ENCODE measurements at regions not wholly inside any gene's neighbourhood (a gene's known extent, or its start where the extent isn't known, plus 50 kb on each side); places are given as distances from the start of the nearest gene placed in this dataset.

GRCh38 chr9:99601571-99602111, 220.0 kb upstream of the NR4A3 start:
- no peak for DNase-seq
- Histone ChIP-seq H3K36me3 (replicated peaks; ENCODE audit: control insufficient read depth, insufficient read depth, low read length) (no peaks in the 10 kb centered on the region), H3K27me3 (ENCODE audit: control insufficient read depth, insufficient read depth, low read length) (peaks cover 4% of the 10 kb centered on the region), H3K4me3 (ENCODE audit: insufficient read depth, low read depth, low read length) (no peak overlapping the region)

GRCh38 chr9:99602854-99603253, 218.8 kb upstream of the NR4A3 start:
- Histone ChIP-seq H3K4me3 (ENCODE audit: insufficient read depth, low read depth, low read length) (no peak overlapping the region), H3K36me3 (replicated peaks; ENCODE audit: control insufficient read depth, insufficient read depth, low read length) (no peaks in the 10 kb centered on the region), H3K27me3 (ENCODE audit: control insufficient read depth, insufficient read depth, low read length) (peaks cover 4% of the 10 kb centered on the region)
- DNase-seq = no peak

- DNase-seq = peak; percentile 14
- Histone ChIP-seq H3K36me3 (replicated peaks; ENCODE audit: control insufficient read depth, insufficient read depth, low read length) (no peaks in the 10 kb centered on the region), H3K27me3 (ENCODE audit: control insufficient read depth, insufficient read depth, low read length) (peaks cover 4% of the 10 kb centered on the region), H3K4me3 (ENCODE audit: insufficient read depth, low read depth, low read length) (no peak overlapping the region)
Observed at GRCh38 chr9:99605016-99605743, 216.5 kb upstream of the NR4A3 start.

GRCh38 chr9:99606296-99606695, 215.4 kb upstream of the NR4A3 start:
- DNase-seq = no peak
- Histone ChIP-seq H3K27me3 (ENCODE audit: control insufficient read depth, insufficient read depth, low read length) (peaks cover 4% of the 10 kb centered on the region), H3K4me3 (ENCODE audit: insufficient read depth, low read depth, low read length) (no peak overlapping the region), H3K36me3 (replicated peaks; ENCODE audit: control insufficient read depth, insufficient read depth, low read length) (no peaks in the 10 kb centered on the region)

- Histone ChIP-seq H3K27me3 (ENCODE audit: control insufficient read depth, insufficient read depth, low read length) (peaks cover 4% of the 10 kb centered on the region), H3K36me3 (replicated peaks; ENCODE audit: control insufficient read depth, insufficient read depth, low read length) (no peaks in the 10 kb centered on the region), H3K4me3 (ENCODE audit: insufficient read depth, low read depth, low read length) (no peak overlapping the region)
- DNase-seq = no peak
Observed at GRCh38 chr9:99606957-99607356, 214.7 kb upstream of the NR4A3 start.

- Histone ChIP-seq H3K4me3 (ENCODE audit: insufficient read depth, low read depth, low read length) (no peak overlapping the region), H3K27me3 (ENCODE audit: control insufficient read depth, insufficient read depth, low read length) (peaks cover 4% of the 10 kb centered on the region), H3K36me3 (replicated peaks; ENCODE audit: control insufficient read depth, insufficient read depth, low read length) (no peaks in the 10 kb centered on the region)
- DNase-seq = no peak
Observed at GRCh38 chr9:99607842-99608448, 213.7 kb upstream of the NR4A3 start.

- Histone ChIP-seq H3K4me3 (ENCODE audit: insufficient read depth, low read depth, low read length) (no peak overlapping the region), H3K27me3 (ENCODE audit: control insufficient read depth, insufficient read depth, low read length) (no peaks in the 10 kb centered on the region), H3K36me3 (replicated peaks; ENCODE audit: control insufficient read depth, insufficient read depth, low read length) (no peaks in the 10 kb centered on the region)
- DNase-seq = no peak
Observed at GRCh38 chr9:99614341-99614740, 207.3 kb upstream of the NR4A3 start.

- Histone ChIP-seq H3K4me3 (ENCODE audit: insufficient read depth, low read depth, low read length) (no peak overlapping the region), H3K27me3 (ENCODE audit: control insufficient read depth, insufficient read depth, low read length) (no peaks in the 10 kb centered on the region), H3K36me3 (replicated peaks; ENCODE audit: control insufficient read depth, insufficient read depth, low read length) (no peaks in the 10 kb centered on the region)
- DNase-seq = no peak
Observed at GRCh38 chr9:99621040-99621439, 200.6 kb upstream of the NR4A3 start.

- Histone ChIP-seq H3K27me3 (ENCODE audit: control insufficient read depth, insufficient read depth, low read length) (no peaks in the 10 kb centered on the region), H3K4me3 (ENCODE audit: insufficient read depth, low read depth, low read length) (no peak overlapping the region), H3K36me3 (replicated peaks; ENCODE audit: control insufficient read depth, insufficient read depth, low read length) (no peaks in the 10 kb centered on the region)
- no peak for DNase-seq
Observed at GRCh38 chr9:99622679-99623078, 199.0 kb upstream of the NR4A3 start.

GRCh38 chr9:99623780-99624364, 197.8 kb upstream of the NR4A3 start:
- DNase-seq = no peak
- H3K27me3 ChIP-seq (ENCODE audit: control insufficient read depth, insufficient read depth, low read length) = no peaks in the 10 kb centered on the region
- H3K4me3 ChIP-seq (ENCODE audit: insufficient read depth, low read depth, low read length) = no peak overlapping the region
- H3K36me3 ChIP-seq (replicated peaks; ENCODE audit: control insufficient read depth, insufficient read depth, low read length) = no peaks in the 10 kb centered on the region

GRCh38 chr9:99624499-99625233, 197.0 kb upstream of the NR4A3 start:
- Histone ChIP-seq H3K36me3 (replicated peaks; ENCODE audit: control insufficient read depth, insufficient read depth, low read length) (no peaks in the 10 kb centered on the region), H3K4me3 (ENCODE audit: insufficient read depth, low read depth, low read length) (no peak overlapping the region), H3K27me3 (ENCODE audit: control insufficient read depth, insufficient read depth, low read length) (no peaks in the 10 kb centered on the region)
- no peak for DNase-seq

GRCh38 chr9:99626426-99626825, 195.3 kb upstream of the NR4A3 start:
- H3K27me3 ChIP-seq (ENCODE audit: control insufficient read depth, insufficient read depth, low read length) = no peaks in the 10 kb centered on the region
- no peak overlapping the region for H3K4me3 ChIP-seq (ENCODE audit: insufficient read depth, low read depth, low read length)
- no peak for DNase-seq
- H3K36me3 ChIP-seq (replicated peaks; ENCODE audit: control insufficient read depth, insufficient read depth, low read length) = no peaks in the 10 kb centered on the region

- Histone ChIP-seq H3K27me3 (ENCODE audit: control insufficient read depth, insufficient read depth, low read length) (no peaks in the 10 kb centered on the region), H3K36me3 (replicated peaks; ENCODE audit: control insufficient read depth, insufficient read depth, low read length) (no peaks in the 10 kb centered on the region), H3K4me3 (ENCODE audit: insufficient read depth, low read depth, low read length) (no peak overlapping the region)
- no peak for DNase-seq
Observed at GRCh38 chr9:99628285-99628684, 193.4 kb upstream of the NR4A3 start.

- DNase-seq = no peak
- Histone ChIP-seq H3K4me3 (ENCODE audit: insufficient read depth, low read depth, low read length) (no peak overlapping the region), H3K36me3 (replicated peaks; ENCODE audit: control insufficient read depth, insufficient read depth, low read length) (no peaks in the 10 kb centered on the region), H3K27me3 (ENCODE audit: control insufficient read depth, insufficient read depth, low read length) (no peaks in the 10 kb centered on the region)
Observed at GRCh38 chr9:99628849-99629620, 192.7 kb upstream of the NR4A3 start.

All from H7 (cell line).